Peyer's patch (tissue), 4 donors: ENCODE measurements at regions not wholly inside any gene's neighbourhood (a gene's known extent, or its start where the extent isn't known, plus 50 kb on each side); places are given as distances from the start of the nearest gene placed in this dataset.

Experiments used
- DNase-seq, 3 donors: peaks; one replicate each; pipeline ENCODE4 v3.0.0-alpha.2; 2017 to 2019
- H3K27ac ChIP-seq, 4 donors: fragments of 200-600 bp; sonication (generic); one replicate each; pipeline ENCODE4 v1.5.1; 2016 to 2019
- H3K27me3 ChIP-seq, 2 donors: fragments of 200-600 bp; sonication (generic); one replicate each; pipeline ENCODE4 v1.5.1; 2019
- H3K36me3 ChIP-seq, 3 donors: fragments of 200-600 bp; sonication (generic); one replicate each; pipeline ENCODE4 v1.5.1; 2016 to 2019
- H3K4me1 ChIP-seq, 4 donors: fragments of 200-600 bp; sonication (generic); one replicate each; pipeline ENCODE4 v1.5.1; 2016 to 2019
- H3K4me3 ChIP-seq, 4 donors: fragments of 200-600 bp; sonication (generic); 1 replicate in 3 of 4; 2 replicates in 1 of 4; pipeline ENCODE4 v1.5.1; 2016 to 2019; ENCODE audit warnings: mild to moderate bottlenecking in 1 of 4
- H3K9me3 ChIP-seq, 4 donors: fragments of 200-600 bp; sonication (generic); one replicate each; pipeline ENCODE4 v1.5.1; 2016 to 2019; ENCODE audit warnings: mild to moderate bottlenecking in 1 of 4
- CTCF ChIP-seq, 6 experiments: fragments of 450-650 bp in 4 of 6; fragments of 200-600 bp in 2 of 6; sonication (generic) in 1 of 6; IDR thresholded peaks; one replicate each; pipeline ENCODE4 v1.5.1; 2017 to 2019; ENCODE audit warnings: antibody characterized with exemption in 6 of 6, mild to moderate bottlenecking in 3 of 6, moderate library complexity in 1 of 6
- POLR2A ChIP-seq, 2 donors: fragments of 450-650 bp; IDR thresholded peaks; one replicate each; pipeline ENCODE4 v1.5.1; 2017; ENCODE audit warnings: antibody characterized with exemption in 2 of 2, mild to moderate bottlenecking in 2 of 2, moderate library complexity in 2 of 2

DNA sequence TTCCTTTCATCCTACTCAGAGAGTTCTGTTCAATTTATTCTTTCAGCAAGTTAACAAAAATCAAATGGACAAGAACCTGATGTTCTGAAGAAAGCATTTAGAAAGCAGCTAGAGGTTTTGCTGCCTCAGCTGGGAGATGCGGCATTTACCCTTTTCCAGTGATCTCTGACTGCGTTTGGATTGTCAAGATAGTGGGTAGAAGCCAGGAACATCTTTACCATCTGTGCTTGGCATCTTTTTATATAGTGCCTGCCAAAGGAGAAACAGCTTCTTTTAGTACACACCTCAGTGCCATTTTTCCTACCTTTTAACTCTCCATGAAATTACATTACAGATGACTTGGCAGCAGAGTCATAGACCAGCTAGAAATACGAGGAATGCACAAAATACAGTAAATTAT lies 680.8 kb downstream of the SLITRK1 start:
- TF ChIP-seq CTCF (IDR thresholded peaks at IDR 0.05) = no peak
- TF ChIP-seq POLR2A (IDR thresholded peaks at IDR 0.05) = no peak
- Histone ChIP-seq H3K9me3 (no peaks in the 10 kb centered on the region), H3K27ac (no peak overlapping the region), H3K4me3 (no peak overlapping the region), H3K36me3 (no peaks in the 10 kb centered on the region), H3K4me1 (no peaks in the 10 kb centered on the region), H3K27me3 (no peaks in the 10 kb centered on the region)
- DNase-seq = no peak

DNA sequence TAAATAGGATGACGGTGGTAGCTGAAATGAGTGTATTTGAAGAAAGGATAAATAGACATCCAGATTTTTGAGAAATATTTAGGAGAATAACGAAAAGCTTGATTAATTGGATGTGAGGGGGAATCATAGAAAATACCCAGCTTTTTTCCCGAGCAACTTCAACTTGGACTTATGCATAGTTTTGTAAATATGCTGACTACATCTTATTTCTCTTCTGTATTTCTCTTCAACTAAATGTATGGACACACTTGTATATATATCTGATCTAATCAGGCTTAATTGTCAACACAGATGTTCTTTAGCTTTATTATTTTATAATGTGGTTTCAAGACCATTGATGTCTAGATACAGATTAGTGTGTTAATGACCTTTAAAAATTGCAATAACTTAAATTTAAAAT lies 685.0 kb downstream of the SLITRK1 start:
- Histone ChIP-seq H3K4me1 (no peaks in the 10 kb centered on the region), H3K4me3 (no peak overlapping the region), H3K27me3 (no peaks in the 10 kb centered on the region), H3K27ac (no peak overlapping the region), H3K9me3 (peaks cover 0 to 4% (median 0%) of the 10 kb centered on the region in 4 donors), H3K36me3 (no peaks in the 10 kb centered on the region)
- DNase-seq = no peak
- TF ChIP-seq POLR2A (IDR thresholded peaks at IDR 0.05) = no peak
- TF ChIP-seq CTCF (IDR thresholded peaks at IDR 0.05) = no peak

- no peaks in the 10 kb centered on the region for H3K4me1 ChIP-seq
- no peak overlapping the region for H3K4me3 ChIP-seq
- no peaks in the 10 kb centered on the region for H3K27me3 ChIP-seq
- TF ChIP-seq POLR2A (IDR thresholded peaks at IDR 0.05) (no peak), CTCF (IDR thresholded peaks at IDR 0.05) (no peak)
- H3K27ac ChIP-seq = no peak overlapping the region
- DNase-seq = no peak
- no peaks in the 10 kb centered on the region for H3K36me3 ChIP-seq
- peaks cover 0 to 4% (median 0%) of the 10 kb centered on the region in 4 donors for H3K9me3 ChIP-seq
These were observed 692.3 kb downstream of the SLITRK1 start for GRCh38 chr13:83190020-83190419.

DNA sequence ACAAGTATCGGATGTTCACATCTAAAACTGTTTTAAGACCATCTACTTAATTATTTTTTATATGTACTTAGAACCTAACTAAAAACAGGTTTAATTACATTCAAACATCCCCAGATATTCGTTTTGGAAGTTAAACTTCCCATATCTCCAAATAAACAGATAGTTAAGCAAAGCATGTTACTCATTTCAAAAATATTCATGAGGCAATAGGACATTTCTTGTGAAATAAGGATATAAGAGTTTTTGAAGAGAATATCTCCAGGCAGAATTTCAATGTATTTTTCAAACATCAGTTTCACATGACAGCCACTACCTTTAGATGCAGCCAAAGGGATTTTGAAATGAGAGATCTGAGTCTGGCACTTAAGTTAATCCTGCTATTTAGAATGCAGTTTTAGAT lies 697.5 kb downstream of the SLITRK1 start:
- H3K27me3 ChIP-seq = no peaks in the 10 kb centered on the region
- no peak for TF ChIP-seq POLR2A (IDR thresholded peaks at IDR 0.05)
- no peak for TF ChIP-seq CTCF (IDR thresholded peaks at IDR 0.05)
- H3K4me3 ChIP-seq = no peak overlapping the region
- no peaks in the 10 kb centered on the region for H3K36me3 ChIP-seq
- no peak overlapping the region for H3K27ac ChIP-seq
- no peak for DNase-seq
- H3K9me3 ChIP-seq = peaks cover 0 to 6% (median 0%) of the 10 kb centered on the region in 4 donors
- no peaks in the 10 kb centered on the region for H3K4me1 ChIP-seq

DNA sequence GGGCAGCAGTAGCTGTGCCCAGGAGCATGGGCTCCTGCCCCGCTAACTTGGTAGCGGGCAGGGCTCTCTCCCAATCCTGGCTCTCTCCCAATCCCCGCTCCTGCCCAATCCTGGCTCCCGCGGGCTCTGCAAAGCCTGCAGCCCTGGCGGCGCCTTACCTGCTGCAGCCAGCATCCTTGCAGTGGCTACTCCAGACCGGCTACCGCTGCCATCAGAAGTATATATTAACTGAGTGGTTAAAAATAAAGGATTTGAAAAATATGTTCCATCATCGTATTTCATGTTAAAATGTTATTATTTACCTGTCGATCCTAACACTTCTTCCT lies 698.2 kb downstream of the SLITRK1 start:
- no peaks in the 10 kb centered on the region for H3K27me3 ChIP-seq
- H3K36me3 ChIP-seq = no peaks in the 10 kb centered on the region
- no peak overlapping the region for H3K27ac ChIP-seq
- H3K4me1 ChIP-seq = no peaks in the 10 kb centered on the region
- TF ChIP-seq POLR2A (IDR thresholded peaks at IDR 0.05) (no peak), CTCF (IDR thresholded peaks at IDR 0.05) (no peak)
- no peak for DNase-seq
- peaks cover 0 to 6% (median 0%) of the 10 kb centered on the region in 4 donors for H3K9me3 ChIP-seq
- H3K4me3 ChIP-seq = no peak overlapping the region

DNA sequence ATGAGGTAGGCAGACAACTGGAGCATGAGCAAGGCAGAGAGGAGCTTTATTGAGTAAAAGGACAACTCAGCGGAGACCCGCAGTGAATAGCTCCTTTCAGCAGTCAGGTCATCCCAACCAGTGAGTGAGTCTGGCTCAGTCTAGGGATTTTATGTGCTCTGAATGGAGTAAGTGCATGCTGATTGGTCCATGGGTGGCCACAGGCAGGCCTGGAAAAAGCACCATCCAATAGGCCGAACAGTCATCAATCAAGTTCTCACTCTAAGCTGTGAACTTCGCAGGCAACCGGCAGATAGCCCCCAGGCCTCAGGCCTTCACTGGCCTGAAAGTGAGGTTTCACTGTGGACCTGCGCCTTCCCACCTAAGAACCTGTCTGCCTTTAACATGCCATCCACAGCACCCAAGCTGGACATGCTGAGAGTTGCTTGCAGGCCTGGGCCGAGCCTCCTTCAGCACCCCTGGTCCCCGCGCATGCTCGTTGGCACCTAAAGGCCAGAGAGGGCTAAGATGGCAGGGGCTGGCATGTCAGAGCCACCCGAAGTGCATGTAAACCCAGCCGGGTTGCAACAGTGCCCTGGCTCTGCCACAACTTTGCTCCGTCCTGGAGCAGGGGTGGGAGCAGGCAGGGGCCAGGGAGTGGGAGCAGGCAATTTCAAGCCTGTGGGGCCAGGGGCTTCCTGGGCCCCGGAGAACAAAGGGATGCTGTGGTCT lies 698.7 kb downstream of the SLITRK1 start:
- H3K27me3 ChIP-seq = no peaks in the 10 kb centered on the region

More for the DNA sequence above, 698.7 kb downstream of the SLITRK1 start:
- H3K36me3 ChIP-seq = no peaks in the 10 kb centered on the region
- no peak for TF ChIP-seq CTCF (IDR thresholded peaks at IDR 0.05)
- no peak for TF ChIP-seq POLR2A (IDR thresholded peaks at IDR 0.05)
- H3K9me3 ChIP-seq = peaks cover 0 to 6% (median 0%) of the 10 kb centered on the region in 4 donors
- H3K4me1 ChIP-seq = no peaks in the 10 kb centered on the region
- H3K27ac ChIP-seq = no peak overlapping the region
- DNase-seq = peak in 1 of 3 donors; percentile 38
- H3K4me3 ChIP-seq = no peak overlapping the region
